ENCODE measurements at regions not wholly inside any gene's neighbourhood (a gene's known extent, or its start where the extent isn't known, plus 50 kb on each side); places are given as distances from the start of the nearest gene placed in this dataset.

DNA sequence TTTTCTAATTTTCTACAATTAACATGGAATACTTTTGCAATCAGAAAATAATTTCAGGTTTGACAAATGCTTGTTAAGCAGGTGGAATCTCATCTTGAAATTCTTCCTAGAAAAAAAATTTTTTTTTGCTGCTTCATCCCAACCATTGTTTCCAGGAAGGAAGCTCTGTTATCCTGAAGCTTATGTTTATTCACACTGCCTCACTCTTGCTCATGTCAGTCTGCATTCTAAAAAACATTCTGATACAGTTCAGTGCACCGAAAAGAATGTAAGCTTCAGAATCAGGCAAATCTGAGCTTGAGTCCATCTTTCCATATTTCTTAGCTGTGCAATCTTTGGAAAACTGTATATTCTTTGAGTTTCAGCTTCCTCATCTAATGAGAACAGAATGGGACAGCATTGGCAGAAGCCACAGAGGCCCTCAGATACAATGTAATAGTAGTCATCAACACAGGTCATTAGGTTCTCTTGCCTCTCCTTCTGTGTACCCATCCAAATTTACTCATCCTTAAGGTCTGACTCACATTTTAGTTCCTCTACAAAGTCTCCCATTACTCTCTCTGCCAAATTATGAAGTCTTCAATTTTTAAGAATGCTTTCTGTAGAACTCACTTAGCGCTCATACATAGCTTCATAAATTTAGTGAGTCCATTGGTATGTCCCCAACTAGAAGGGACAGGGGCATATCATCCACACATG, 881.8 kb upstream of the NR2F2 start:
- H3K4me3 ChIP-seq (ENCODE audit: low read depth, low read length): no peak overlapping the region
- TF ChIP-seq, protein P1, sequence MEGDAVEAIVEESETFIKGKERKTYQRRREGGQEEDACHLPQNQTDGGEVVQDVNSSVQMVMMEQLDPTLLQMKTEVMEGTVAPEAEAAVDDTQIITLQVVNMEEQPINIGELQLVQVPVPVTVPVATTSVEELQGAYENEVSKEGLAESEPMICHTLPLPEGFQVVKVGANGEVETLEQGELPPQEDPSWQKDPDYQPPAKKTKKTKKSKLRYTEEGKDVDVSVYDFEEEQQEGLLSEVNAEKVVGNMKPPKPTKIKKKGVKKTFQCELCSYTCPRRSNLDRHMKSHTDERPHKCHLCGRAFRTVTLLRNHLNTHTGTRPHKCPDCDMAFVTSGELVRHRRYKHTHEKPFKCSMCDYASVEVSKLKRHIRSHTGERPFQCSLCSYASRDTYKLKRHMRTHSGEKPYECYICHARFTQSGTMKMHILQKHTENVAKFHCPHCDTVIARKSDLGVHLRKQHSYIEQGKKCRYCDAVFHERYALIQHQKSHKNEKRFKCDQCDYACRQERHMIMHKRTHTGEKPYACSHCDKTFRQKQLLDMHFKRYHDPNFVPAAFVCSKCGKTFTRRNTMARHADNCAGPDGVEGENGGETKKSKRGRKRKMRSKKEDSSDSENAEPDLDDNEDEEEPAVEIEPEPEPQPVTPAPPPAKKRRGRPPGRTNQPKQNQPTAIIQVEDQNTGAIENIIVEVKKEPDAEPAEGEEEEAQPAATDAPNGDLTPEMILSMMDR (IDR thresholded peaks at IDR 0.05; ENCODE audit: low read depth, low read length): no peak

DNA sequence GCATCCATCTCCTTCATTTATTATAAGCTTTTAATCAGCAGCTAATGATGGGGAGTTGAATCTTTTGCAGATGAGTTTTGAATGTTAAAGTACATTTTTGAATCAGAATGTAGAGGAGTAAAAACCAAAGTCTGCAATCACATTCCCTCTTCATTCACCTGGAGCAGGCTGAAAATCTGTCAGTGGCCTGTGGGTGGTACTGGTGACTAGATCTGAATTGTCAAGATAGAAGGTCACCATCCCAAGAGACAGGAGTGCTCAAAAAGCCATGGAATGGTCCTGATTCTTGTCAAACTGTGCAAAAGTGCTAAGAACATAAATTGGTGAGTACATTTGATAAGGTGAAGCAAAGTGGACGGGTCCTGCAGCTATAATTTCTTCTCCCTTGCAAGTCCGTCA, 881.3 kb upstream of the NR2F2 start:
- TF ChIP-seq, protein P1 (IDR thresholded peaks at IDR 0.05; ENCODE audit: low read depth, low read length): no peak
- H3K4me3 ChIP-seq (ENCODE audit: low read depth, low read length): no peak overlapping the region

DNA sequence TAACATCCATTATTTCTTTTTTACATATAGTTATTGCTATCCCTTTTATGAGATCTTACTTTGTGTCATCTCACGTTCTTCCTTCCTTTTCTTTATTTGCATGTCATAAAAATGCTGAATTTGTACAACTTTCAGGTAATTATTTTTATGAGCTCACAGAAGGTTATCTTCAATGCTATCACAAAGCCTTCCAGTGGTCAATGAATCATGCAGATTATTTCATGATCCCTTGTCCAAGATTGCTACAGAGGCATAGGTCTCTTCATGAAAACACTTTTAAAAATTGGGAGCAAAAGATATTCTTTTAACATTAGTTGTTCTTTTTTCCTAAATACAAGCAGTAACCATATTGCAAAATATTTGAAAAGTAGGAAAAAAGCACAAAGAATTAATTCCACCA, 880.1 kb upstream of the NR2F2 start:
- no peak overlapping the region for H3K4me3 ChIP-seq (ENCODE audit: low read depth, low read length)
- TF ChIP-seq, protein P1 (IDR thresholded peaks at IDR 0.05; ENCODE audit: low read depth, low read length): no peak

DNA sequence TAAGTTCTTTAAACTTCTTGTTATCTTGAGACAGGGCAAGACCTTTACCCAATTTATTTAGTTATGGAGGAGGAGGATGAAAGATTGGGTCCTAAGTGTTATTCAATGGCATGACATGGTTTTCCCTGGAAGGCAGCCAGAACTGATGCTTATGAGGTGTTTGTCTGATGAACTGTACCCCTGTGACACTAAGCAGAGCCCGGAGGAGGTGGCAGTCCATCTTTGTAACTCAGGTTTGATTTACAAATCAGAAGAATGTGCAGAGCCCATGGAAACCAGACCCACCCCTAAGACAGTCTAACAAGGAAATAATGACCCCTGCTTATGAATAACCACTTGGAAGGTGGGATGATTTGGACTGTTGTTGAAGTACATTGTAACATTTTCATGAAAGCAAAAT, 878.6 kb upstream of the NR2F2 start:
- no peak overlapping the region for H3K4me3 ChIP-seq (ENCODE audit: low read depth, low read length)
- TF ChIP-seq, protein P1 (IDR thresholded peaks at IDR 0.05; ENCODE audit: low read depth, low read length): no peak

DNA sequence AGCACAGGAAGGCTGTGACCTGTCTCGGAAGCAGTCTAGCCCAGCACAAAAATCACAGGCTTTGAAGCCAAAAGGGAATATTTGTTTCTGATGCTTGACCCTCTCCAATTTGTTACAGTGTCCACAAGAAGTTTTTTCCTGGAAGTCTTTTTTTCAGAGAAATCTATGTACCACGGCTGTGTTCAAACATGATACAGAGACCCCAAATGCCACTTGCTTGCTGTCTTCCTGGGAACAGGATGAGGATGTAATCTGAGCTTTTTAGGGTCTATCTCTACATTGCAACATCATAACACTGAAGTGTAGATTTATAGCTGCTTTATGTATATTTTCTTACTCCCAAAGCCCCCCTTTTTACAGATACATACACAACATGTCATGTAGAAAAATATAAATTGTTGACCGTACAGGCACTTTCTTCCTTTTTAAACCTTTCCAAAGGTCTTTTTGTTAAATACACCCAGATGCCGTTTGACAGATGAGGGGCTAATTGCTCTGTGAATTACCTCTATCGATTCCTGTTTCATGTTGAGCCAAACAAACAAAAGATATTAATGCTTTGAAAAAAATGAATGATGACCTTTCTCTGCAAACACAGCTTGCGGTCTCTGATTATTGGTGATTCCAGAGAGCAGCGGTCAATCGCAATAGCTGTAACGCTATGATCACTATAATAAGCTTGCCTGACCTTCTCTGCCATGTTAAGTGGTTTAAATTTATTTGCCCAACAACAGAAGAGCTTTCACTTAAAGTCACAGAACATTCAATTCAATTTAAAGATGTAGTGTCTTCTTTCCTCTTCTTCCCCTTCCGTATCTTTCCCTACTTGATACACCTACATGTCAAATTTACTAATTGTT, 875.9 kb upstream of the NR2F2 start:
- no peak overlapping the region for H3K4me3 ChIP-seq (ENCODE audit: low read depth, low read length)
- TF ChIP-seq, protein P1 (IDR thresholded peaks at IDR 0.05; ENCODE audit: low read depth, low read length): no peak

DNA sequence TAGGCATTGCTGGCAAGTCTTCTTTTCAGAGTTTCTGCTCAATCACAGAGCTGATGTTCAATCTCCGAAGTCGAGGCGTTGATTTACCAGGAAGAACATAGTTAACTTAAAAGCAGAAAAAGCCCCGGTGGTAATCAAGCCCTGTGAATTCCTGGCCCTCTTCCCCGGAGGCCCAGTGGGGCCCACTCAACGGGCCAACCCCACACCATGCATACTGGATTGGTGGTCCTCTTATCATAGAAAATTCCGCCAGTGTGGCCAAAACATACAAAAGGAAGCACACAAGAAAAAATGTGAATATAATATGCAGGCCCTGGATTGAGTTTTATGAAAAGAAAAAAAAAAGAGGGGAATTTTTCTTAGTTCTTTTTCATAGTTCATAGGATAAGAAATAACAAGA, 873.0 kb upstream of the NR2F2 start:
- TF ChIP-seq, protein P1 (IDR thresholded peaks at IDR 0.05; ENCODE audit: low read depth, low read length): no peak
- H3K4me3 ChIP-seq (ENCODE audit: low read depth, low read length): no peak overlapping the region

DNA sequence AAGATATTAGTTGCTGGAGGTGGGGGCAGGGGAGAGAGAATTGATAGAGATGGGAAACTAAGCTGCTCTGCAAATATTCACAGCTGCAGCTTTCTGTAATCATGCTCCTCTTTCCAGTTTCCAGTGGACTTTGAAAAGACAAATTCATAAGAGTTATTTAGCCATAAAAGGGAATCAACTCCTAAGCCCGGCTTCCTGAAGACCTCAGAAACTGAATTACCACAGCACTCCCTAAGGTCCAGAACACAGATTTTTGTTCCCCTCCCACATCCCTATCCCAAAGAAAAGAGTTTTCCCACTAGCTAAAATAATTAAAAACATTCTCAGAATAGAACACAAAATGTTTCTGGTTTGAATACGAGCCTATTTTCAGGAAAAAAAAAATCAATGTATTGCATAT, 871.8 kb upstream of the NR2F2 start:
- H3K4me3 ChIP-seq (ENCODE audit: low read depth, low read length): no peak overlapping the region
- TF ChIP-seq, protein P1 (IDR thresholded peaks at IDR 0.05; ENCODE audit: low read depth, low read length): no peak
